ENCODE measurements at regions not wholly inside any gene's neighbourhood (a gene's known extent, or its start where the extent isn't known, plus 50 kb on each side); places are given as distances from the start of the nearest gene placed in this dataset.

DNA sequence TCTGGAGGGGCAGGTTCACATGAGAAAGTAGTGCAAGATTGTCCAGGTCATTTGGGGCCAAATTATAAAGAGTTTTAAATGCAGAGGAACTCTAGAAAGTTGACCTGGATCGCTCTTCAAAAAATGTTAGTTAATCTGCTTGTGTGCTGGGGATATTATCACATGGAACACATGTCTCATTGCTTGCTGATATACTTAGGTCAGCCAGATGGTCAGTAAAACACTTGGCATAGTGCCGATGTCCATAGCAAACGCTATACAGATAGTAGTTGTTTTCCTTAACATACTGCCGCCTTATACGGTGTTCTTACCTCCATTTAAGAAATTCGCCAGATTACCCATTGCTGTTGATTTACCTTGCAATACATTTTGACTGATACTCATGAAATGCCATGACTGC is 103.4 kb upstream of the CWC22 start:
- no peak overlapping the region for H3K4me3 ChIP-seq (replicated peaks; ENCODE audit: low read depth, low read length)
- no peak for DNase-seq (ENCODE audit: extremely low read depth, low read depth)
- TF ChIP-seq, protein P1, sequence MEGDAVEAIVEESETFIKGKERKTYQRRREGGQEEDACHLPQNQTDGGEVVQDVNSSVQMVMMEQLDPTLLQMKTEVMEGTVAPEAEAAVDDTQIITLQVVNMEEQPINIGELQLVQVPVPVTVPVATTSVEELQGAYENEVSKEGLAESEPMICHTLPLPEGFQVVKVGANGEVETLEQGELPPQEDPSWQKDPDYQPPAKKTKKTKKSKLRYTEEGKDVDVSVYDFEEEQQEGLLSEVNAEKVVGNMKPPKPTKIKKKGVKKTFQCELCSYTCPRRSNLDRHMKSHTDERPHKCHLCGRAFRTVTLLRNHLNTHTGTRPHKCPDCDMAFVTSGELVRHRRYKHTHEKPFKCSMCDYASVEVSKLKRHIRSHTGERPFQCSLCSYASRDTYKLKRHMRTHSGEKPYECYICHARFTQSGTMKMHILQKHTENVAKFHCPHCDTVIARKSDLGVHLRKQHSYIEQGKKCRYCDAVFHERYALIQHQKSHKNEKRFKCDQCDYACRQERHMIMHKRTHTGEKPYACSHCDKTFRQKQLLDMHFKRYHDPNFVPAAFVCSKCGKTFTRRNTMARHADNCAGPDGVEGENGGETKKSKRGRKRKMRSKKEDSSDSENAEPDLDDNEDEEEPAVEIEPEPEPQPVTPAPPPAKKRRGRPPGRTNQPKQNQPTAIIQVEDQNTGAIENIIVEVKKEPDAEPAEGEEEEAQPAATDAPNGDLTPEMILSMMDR (IDR thresholded peaks at IDR 0.05; ENCODE audit: low read depth, low read length, missing control alignments), result no peak

DNA sequence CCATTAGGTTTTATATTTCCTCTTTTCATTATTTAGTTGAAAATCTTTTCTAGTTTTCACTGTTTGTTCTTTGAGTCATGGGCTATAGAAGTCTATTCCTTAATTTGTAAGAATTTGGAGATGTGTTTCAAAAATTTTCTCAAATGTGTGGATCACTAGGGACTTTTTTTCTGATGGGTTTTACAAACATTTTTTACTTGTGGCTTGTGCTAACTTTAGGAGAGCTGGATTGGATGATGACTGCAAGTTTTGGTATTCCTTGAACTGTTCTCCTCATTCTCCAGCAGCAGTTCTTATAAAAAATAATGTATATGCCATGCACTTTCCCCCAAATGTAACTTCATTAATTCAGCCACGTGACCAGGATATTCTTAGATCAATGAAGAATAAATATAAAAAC is 94.7 kb upstream of the CWC22 start:
- H3K4me3 ChIP-seq (replicated peaks; ENCODE audit: low read depth, low read length), result no peak overlapping the region
- TF ChIP-seq, protein P1 (IDR thresholded peaks at IDR 0.05; ENCODE audit: low read depth, low read length, missing control alignments), result no peak
- DNase-seq (ENCODE audit: extremely low read depth, low read depth), result no peak

DNA sequence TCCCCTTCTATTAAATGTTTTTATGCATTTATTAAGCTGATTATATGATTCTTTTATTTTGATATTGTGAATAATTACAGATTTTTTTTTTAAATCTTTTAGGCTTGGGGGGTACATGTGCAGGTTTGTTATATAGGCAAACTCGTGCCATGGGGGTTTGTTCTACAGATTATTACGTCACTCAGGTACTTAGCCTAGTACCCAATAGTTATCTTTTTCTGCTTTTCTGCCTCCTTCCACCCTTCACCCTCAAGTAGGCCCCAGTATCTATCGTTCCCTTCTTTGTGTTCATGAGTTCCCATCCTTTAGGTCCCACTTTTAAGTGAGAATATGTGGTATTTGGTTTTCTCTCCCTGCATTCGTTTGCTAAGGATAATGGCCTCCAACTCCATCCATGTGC is 92.2 kb upstream of the CWC22 start:
- no peak for DNase-seq (ENCODE audit: extremely low read depth, low read depth)
- TF ChIP-seq, protein P1 (IDR thresholded peaks at IDR 0.05; ENCODE audit: low read depth, low read length, missing control alignments), result no peak
- no peak overlapping the region for H3K4me3 ChIP-seq (replicated peaks; ENCODE audit: low read depth, low read length)

DNA sequence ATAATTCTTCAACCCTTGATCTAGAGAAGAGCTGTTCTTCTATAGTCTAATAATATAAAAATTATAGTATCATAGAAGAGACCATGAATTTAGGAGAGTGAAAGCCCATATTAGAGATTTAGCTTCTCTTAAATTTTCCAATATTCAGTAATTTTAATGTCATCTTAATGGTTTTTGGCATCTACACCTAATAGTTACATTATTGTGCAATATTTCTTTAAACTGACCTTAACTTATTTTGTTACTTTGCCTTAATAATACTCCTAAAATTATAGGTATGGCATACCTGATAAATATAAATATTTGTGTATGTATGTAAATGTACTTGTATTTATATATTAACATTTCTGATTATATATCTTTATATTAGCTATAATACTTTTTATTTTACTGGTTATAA is 78.0 kb upstream of the CWC22 start:
- H3K4me3 ChIP-seq (replicated peaks; ENCODE audit: low read depth, low read length), result no peak overlapping the region
- DNase-seq (ENCODE audit: extremely low read depth, low read depth), result no peak
- TF ChIP-seq, protein P1 (IDR thresholded peaks at IDR 0.05; ENCODE audit: low read depth, low read length, missing control alignments), result no peak

DNA sequence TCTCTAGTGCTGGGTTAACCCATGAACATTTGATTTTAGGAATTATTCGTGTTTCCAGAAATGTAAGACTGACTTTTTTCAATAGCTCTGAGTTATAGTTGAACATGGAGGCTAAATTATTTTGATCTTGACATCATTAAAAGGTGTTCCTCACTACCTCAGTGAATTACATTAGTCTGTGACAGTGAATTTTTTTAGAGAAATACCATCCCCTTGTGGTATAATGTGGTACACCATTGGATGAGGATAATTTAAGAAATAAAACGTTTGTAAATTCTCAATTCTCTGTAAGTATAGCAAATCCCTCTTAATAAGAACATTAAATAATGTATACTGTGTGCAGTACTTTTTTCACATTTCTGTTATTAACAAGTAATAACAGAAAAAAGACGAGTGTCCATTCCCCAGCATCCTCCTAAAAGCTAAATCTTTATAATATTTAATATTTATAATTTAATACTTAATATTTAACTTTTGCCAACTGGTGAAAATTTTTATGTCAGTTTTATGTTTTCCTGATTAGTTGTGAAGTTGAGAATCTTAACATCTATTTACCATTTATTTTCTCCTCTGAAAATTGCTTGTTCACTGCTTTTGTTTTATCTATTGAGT is 70.3 kb upstream of the CWC22 start:
- TF ChIP-seq, protein P1 (IDR thresholded peaks at IDR 0.05; ENCODE audit: low read depth, low read length, missing control alignments), result peak; percentile 62
- DNase-seq (ENCODE audit: extremely low read depth, low read depth), result no peak
- no peak overlapping the region for H3K4me3 ChIP-seq (replicated peaks; ENCODE audit: low read depth, low read length)

- no peak overlapping the region for H3K4me3 ChIP-seq (replicated peaks; ENCODE audit: low read depth, low read length)
- TF ChIP-seq, protein P1 (IDR thresholded peaks at IDR 0.05; ENCODE audit: low read depth, low read length, missing control alignments), result no peak
- no peak for DNase-seq (ENCODE audit: extremely low read depth, low read depth)
Measured at GRCh38 chr2:180075870-180076269, 68.8 kb upstream of the CWC22 start.

DNA sequence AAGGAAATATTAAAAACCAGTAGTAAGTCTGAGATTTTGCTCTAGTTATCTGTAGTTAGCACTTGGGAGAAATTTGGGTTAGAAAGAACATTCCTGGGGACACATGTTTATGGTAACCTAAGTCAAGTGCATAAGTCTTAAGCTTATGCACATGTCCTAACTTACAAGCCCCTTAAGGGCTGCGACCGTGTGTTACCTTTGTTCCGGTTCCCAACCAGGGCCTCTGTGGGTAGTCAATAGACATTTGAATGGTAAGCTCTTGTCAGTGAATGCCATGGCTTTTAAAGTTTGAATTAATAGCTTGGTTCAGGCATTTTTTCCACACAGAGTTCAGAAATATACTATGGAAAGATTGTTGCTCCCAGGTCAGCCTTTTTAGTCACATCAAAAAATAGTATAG is 64.7 kb upstream of the CWC22 start:
- H3K4me3 ChIP-seq (replicated peaks; ENCODE audit: low read depth, low read length), result no peak overlapping the region
- DNase-seq (ENCODE audit: extremely low read depth, low read depth), result no peak
- TF ChIP-seq, protein P1 (IDR thresholded peaks at IDR 0.05; ENCODE audit: low read depth, low read length, missing control alignments), result no peak

Measured in HFF-Myc (cell line).